Tibial artery (tissue), 4 donors: ENCODE measurements at regions not wholly inside any gene's neighbourhood (a gene's known extent, or its start where the extent isn't known, plus 50 kb on each side); places are given as distances from the start of the nearest gene placed in this dataset.

Source experiments
- DNase-seq, 2 donors: peaks; one replicate each; pipeline ENCODE4 v3.0.0-alpha.2; 2019
- H3K27ac ChIP-seq, 2 donors: fragments of 200-600 bp; sonication (generic) in 1 of 2; 1 replicate in 1 of 2; 2 replicates in 1 of 2; pipeline ENCODE4 v1.5.1; 2018 to 2019; ENCODE audit warnings: mild to moderate bottlenecking in 1 of 2
- H3K27me3 ChIP-seq, 2 donors: fragments of 200-600 bp; sonication (generic) in 1 of 2; one replicate each; pipeline versions ENCODE4 v1.5.1 to v1.6.0; 2016 to 2019
- H3K36me3 ChIP-seq, 3 donors: fragments of 200-600 bp; sonication (generic) in 2 of 3; one replicate each; pipeline ENCODE4 v1.5.1; 2016 to 2019; ENCODE audit warnings: mild to moderate bottlenecking in 2 of 3
- H3K4me1 ChIP-seq, 4 donors: fragments of 200-600 bp; sonication (generic) in 2 of 4; 1 replicate in 3 of 4; 2 replicates in 1 of 4; pipeline ENCODE4 v1.5.1; 2016 to 2019
- H3K4me3 ChIP-seq, 2 donors: fragments of 200-600 bp; sonication (generic) in 1 of 2; 1 replicate in 1 of 2; 2 replicates in 1 of 2; pipeline ENCODE4 v1.5.1; 2018 to 2019; ENCODE audit warnings: mild to moderate bottlenecking in 2 of 2
- H3K9me3 ChIP-seq, 3 donors: fragments of 200-600 bp; sonication (generic) in 1 of 3; one replicate each; pipeline ENCODE4 v1.5.1; 2016 to 2019
- CTCF ChIP-seq, 2 experiments: fragments of 200-600 bp in 1 of 2; fragments of 450-650 bp in 1 of 2; IDR thresholded peaks; one replicate each; pipeline ENCODE4 v1.5.1; 2017 to 2019; ENCODE audit warnings: antibody characterized with exemption in 2 of 2, mild to moderate bottlenecking in 1 of 2, moderate library complexity in 1 of 2
- intact Hi-C: fragments of 100-400 bp; cut with DNase I; formaldehyde crosslinking; loops from one replicate; pipeline ENCODE4 v1.15.0; 2023; ENCODE audit warnings: low total_unique reads

- no peak for TF ChIP-seq CTCF (IDR thresholded peaks at IDR 0.05)
- intact Hi-C loops: no loop called here
- no peak for DNase-seq
- Histone ChIP-seq H3K9me3 (no peaks in the 10 kb centered on the region), H3K27me3 (no peaks in the 10 kb centered on the region), H3K4me3 (no peak overlapping the region), H3K27ac (no peak overlapping the region), H3K36me3 (no peaks in the 10 kb centered on the region), H3K4me1 (no peaks in the 10 kb centered on the region)
Observed at GRCh38 chr4:13190093-13190721, 293.9 kb downstream of the RAB28 start.

GRCh38 chr4:13184199-13184598 lies 299.9 kb downstream of the RAB28 start:
- Histone ChIP-seq H3K4me1 (no peaks in the 10 kb centered on the region), H3K27me3 (no peaks in the 10 kb centered on the region), H3K36me3 (no peaks in the 10 kb centered on the region), H3K9me3 (peaks cover 0 to 4% (median 4%) of the 10 kb centered on the region in 3 donors), H3K27ac (no peak overlapping the region), H3K4me3 (no peak overlapping the region)
- TF ChIP-seq CTCF (IDR thresholded peaks at IDR 0.05): no peak
- no peak for DNase-seq
- intact Hi-C loops: no loop called here

- Histone ChIP-seq H3K4me1 (no peaks in the 10 kb centered on the region), H3K9me3 (peaks cover 0 to 4% (median 4%) of the 10 kb centered on the region in 3 donors), H3K27me3 (no peaks in the 10 kb centered on the region), H3K36me3 (no peaks in the 10 kb centered on the region), H3K27ac (no peak overlapping the region), H3K4me3 (no peak overlapping the region)
- intact Hi-C loops: no loop called here
- no peak for DNase-seq
- no peak for TF ChIP-seq CTCF (IDR thresholded peaks at IDR 0.05)
Observed at GRCh38 chr4:13182133-13182532, 302.0 kb downstream of the RAB28 start.

- peaks cover 0 to 4% (median 4%) of the 10 kb centered on the region in 3 donors for H3K9me3 ChIP-seq
- no peak for TF ChIP-seq CTCF (IDR thresholded peaks at IDR 0.05)
- no peak for DNase-seq
- no peak overlapping the region for H3K27ac ChIP-seq
- H3K36me3 ChIP-seq: no peaks in the 10 kb centered on the region
- H3K27me3 ChIP-seq: no peaks in the 10 kb centered on the region
- no peak overlapping the region for H3K4me3 ChIP-seq
- intact Hi-C loops: no loop called here
- H3K4me1 ChIP-seq: no peaks in the 10 kb centered on the region
Observed at GRCh38 chr4:13181681-13182080, 302.5 kb downstream of the RAB28 start.

GRCh38 chr4:13180701-13181100 lies 303.4 kb downstream of the RAB28 start:
- no peaks in the 10 kb centered on the region for H3K4me1 ChIP-seq
- TF ChIP-seq CTCF (IDR thresholded peaks at IDR 0.05): no peak
- H3K27ac ChIP-seq: no peak overlapping the region
- no peaks in the 10 kb centered on the region for H3K27me3 ChIP-seq
- intact Hi-C loops: no loop called here
- DNase-seq: no peak
- H3K9me3 ChIP-seq: peaks cover 0 to 4% (median 4%) of the 10 kb centered on the region in 3 donors
- H3K4me3 ChIP-seq: no peak overlapping the region
- H3K36me3 ChIP-seq: no peaks in the 10 kb centered on the region

- intact Hi-C loops: no loop called here
- H3K27ac ChIP-seq: no peak overlapping the region
- no peaks in the 10 kb centered on the region for H3K9me3 ChIP-seq
- no peaks in the 10 kb centered on the region for H3K36me3 ChIP-seq
- TF ChIP-seq CTCF (IDR thresholded peaks at IDR 0.05): no peak
- DNase-seq: no peak
- no peaks in the 10 kb centered on the region for H3K27me3 ChIP-seq
- no peak overlapping the region for H3K4me3 ChIP-seq
- no peaks in the 10 kb centered on the region for H3K4me1 ChIP-seq
Observed at GRCh38 chr4:13178621-13179020, 305.5 kb downstream of the RAB28 start.
